ENCODE measurements at regions not wholly inside any gene's neighbourhood (a gene's known extent, or its start where the extent isn't known, plus 50 kb on each side); places are given as distances from the start of the nearest gene placed in this dataset.

DNA sequence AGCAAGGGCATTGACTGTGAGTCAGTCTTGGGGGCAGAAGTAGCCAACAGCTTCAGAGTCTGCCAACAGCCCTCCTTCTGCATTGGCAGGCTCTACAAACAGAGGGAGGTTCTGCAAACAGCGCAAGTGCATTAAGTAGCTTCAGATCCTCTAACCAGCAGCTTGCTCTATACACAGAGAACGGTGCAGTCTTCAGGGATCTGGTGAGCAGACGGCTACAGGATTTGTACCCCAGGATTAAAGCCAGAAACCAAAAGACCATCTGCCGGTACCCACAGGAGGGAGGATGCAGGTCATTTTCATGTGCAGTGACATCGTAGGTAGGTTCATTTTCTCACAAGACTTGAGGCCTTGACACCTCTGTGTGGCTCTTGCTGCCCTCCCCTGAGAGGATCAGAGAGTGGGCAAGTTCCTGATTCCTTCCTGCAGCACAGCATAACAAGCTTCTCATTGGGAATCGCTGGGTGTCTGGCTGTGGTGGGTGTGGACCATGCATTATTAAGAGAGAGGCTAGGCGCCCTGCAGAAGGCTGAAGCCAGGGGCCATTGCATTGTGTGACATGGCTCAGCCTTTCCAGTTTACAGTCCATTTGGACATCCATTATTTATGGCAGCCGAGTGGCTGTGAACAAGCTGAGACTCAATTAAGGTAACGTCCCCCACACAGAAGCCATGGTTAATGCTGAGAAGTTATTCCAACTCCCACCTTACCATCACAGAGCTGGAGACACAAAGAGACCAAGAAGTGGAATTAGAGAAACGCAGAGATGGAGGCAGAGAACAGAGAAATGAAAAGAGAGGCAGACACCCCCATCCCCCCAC, 250.0 kb downstream of the LRFN2 start:
- Histone ChIP-seq H3K4me2 (ENCODE audit: low read length) (no peak overlapping the region), H3K27me3 (ENCODE audit: insufficient read depth, low read length) (no peaks in the 10 kb centered on the region)

DNA sequence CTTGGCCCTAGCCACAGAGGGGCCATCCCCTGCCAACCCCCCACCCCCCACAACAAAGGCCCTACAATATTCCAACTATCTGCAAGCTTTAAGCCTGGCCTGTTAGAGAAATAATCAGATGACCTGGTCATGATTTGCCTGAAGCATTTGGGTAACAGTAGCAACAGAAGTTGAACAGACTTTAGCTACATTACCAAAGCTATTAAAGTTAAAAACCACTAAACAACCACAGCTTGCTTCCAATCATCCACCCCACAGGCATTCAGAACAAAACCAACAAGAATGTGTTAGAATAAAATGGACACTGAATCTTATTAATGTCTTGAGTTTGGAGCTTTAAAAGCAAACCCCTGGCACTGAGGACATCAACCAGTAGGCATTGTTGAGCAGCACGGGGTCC, 250.9 kb downstream of the LRFN2 start:
- no peaks in the 10 kb centered on the region for H3K9me3 ChIP-seq (ENCODE audit: low read length)
- no peaks in the 10 kb centered on the region for H3K36me3 ChIP-seq (ENCODE audit: insufficient read depth, low read length)
- no peaks in the 10 kb centered on the region for H3F3A ChIP-seq (ENCODE audit: insufficient read depth, low read length)
- H3K27ac ChIP-seq (ENCODE audit: low read depth, low read length, poor library complexity, severe bottlenecking) = no peak overlapping the region
- H3K27me3 ChIP-seq (ENCODE audit: insufficient read depth, low read length) = no peaks in the 10 kb centered on the region
- H3K9me2 ChIP-seq (ENCODE audit: low read depth, low read length) = no peaks in the 10 kb centered on the region
- no peak overlapping the region for H3K4me3 ChIP-seq (ENCODE audit: low read depth, low read length, poor library complexity, severe bottlenecking)
- no peak overlapping the region for H2AFZ ChIP-seq (ENCODE audit: low read length)
- H3K4me1 ChIP-seq (ENCODE audit: insufficient read depth, low read length, severe bottlenecking) = no peaks in the 10 kb centered on the region
- no peaks in the 10 kb centered on the region for H3K79me2 ChIP-seq (ENCODE audit: insufficient read depth, low read length)
- H3K4me2 ChIP-seq (ENCODE audit: low read length) = no peak overlapping the region
- H3K9ac ChIP-seq (ENCODE audit: low read length) = no peak overlapping the region
- no peak for TF ChIP-seq EZH2 (IDR thresholded peaks at IDR 0.05; ENCODE audit: borderline replicate concordance, low read length)
- TF ChIP-seq, protein P1, sequence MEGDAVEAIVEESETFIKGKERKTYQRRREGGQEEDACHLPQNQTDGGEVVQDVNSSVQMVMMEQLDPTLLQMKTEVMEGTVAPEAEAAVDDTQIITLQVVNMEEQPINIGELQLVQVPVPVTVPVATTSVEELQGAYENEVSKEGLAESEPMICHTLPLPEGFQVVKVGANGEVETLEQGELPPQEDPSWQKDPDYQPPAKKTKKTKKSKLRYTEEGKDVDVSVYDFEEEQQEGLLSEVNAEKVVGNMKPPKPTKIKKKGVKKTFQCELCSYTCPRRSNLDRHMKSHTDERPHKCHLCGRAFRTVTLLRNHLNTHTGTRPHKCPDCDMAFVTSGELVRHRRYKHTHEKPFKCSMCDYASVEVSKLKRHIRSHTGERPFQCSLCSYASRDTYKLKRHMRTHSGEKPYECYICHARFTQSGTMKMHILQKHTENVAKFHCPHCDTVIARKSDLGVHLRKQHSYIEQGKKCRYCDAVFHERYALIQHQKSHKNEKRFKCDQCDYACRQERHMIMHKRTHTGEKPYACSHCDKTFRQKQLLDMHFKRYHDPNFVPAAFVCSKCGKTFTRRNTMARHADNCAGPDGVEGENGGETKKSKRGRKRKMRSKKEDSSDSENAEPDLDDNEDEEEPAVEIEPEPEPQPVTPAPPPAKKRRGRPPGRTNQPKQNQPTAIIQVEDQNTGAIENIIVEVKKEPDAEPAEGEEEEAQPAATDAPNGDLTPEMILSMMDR (IDR thresholded peaks at IDR 0.05; ENCODE audit: low read length) = no peak
- H4K20me1 ChIP-seq (ENCODE audit: insufficient read depth, low read length) = no peaks in the 10 kb centered on the region

More for the DNA sequence above, 250.0 kb downstream of the LRFN2 start:
- Histone ChIP-seq H4K20me1 (ENCODE audit: insufficient read depth, low read length) (no peaks in the 10 kb centered on the region), H3K9me3 (ENCODE audit: low read length) (no peaks in the 10 kb centered on the region), H3K9ac (ENCODE audit: low read length) (no peak overlapping the region), H3F3A (ENCODE audit: insufficient read depth, low read length) (no peaks in the 10 kb centered on the region), H2AFZ (ENCODE audit: low read length) (no peak overlapping the region), H3K36me3 (ENCODE audit: insufficient read depth, low read length) (no peaks in the 10 kb centered on the region), H3K79me2 (ENCODE audit: insufficient read depth, low read length) (no peaks in the 10 kb centered on the region), H3K9me2 (ENCODE audit: low read depth, low read length) (no peaks in the 10 kb centered on the region), H3K4me1 (ENCODE audit: insufficient read depth, low read length, severe bottlenecking) (no peaks in the 10 kb centered on the region), H3K4me3 (ENCODE audit: low read depth, low read length, poor library complexity, severe bottlenecking) (no peak overlapping the region), H3K27ac (ENCODE audit: low read depth, low read length, poor library complexity, severe bottlenecking) (no peak overlapping the region)
- TF ChIP-seq EZH2 (IDR thresholded peaks at IDR 0.05; ENCODE audit: borderline replicate concordance, low read length) = no peak
- TF ChIP-seq, protein P1 (IDR thresholded peaks at IDR 0.05; ENCODE audit: low read length) = no peak

DNA sequence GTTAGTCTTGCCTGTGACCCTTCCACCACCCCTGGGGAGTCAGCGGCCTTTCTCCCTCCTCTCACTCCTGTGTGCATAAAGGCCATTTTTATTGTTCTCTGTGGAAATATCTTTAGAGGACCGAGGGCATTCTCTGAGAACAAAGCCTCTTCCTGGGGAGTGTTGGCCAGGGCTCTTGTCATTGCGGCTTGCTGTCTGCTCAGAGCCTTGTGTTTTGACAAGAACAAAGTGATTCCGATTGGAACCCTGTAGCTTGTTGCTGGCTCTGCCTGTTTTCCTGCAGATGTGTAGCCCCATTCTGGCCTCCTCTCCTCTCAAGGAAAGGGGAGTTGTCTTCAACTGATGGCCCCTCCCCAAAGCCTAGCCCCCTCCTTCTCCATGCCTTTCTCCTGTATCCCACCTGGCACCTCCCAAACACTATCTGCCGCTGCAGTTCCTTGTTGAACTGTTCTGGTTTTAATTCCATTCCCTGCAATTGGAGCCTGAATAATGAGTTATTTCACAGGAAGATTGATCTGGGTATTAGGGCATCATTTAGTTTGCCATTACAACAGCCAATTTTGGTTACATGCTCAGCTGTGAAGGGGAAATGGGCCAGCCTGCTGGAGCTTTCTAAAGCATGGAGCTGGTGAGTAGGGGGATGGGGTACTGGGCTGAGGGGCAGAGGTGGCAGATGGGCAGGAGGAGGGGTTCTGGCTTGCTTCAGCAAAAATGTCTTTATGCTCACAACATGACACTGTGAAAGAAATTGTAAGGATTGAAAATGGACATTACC, 252.5 kb downstream of the LRFN2 start:
- Histone ChIP-seq H3K36me3 (ENCODE audit: insufficient read depth, low read length) (no peaks in the 10 kb centered on the region), H3F3A (ENCODE audit: insufficient read depth, low read length) (no peaks in the 10 kb centered on the region), H3K9me2 (ENCODE audit: low read depth, low read length) (no peaks in the 10 kb centered on the region), H3K4me3 (ENCODE audit: low read depth, low read length, poor library complexity, severe bottlenecking) (no peak overlapping the region), H3K4me1 (ENCODE audit: insufficient read depth, low read length, severe bottlenecking) (no peaks in the 10 kb centered on the region), H3K9me3 (ENCODE audit: low read length) (no peaks in the 10 kb centered on the region), H3K79me2 (ENCODE audit: insufficient read depth, low read length) (no peaks in the 10 kb centered on the region), H2AFZ (ENCODE audit: low read length) (no peak overlapping the region), H3K27me3 (ENCODE audit: insufficient read depth, low read length) (no peaks in the 10 kb centered on the region), H4K20me1 (ENCODE audit: insufficient read depth, low read length) (no peaks in the 10 kb centered on the region), H3K4me2 (ENCODE audit: low read length) (no peak overlapping the region), H3K9ac (ENCODE audit: low read length) (no peak overlapping the region), H3K27ac (ENCODE audit: low read depth, low read length, poor library complexity, severe bottlenecking) (no peak overlapping the region)
- TF ChIP-seq, protein P1 (IDR thresholded peaks at IDR 0.05; ENCODE audit: low read length) = no peak
- TF ChIP-seq EZH2 (IDR thresholded peaks at IDR 0.05; ENCODE audit: borderline replicate concordance, low read length) = no peak

All from OCI-LY1 (cell line).